Mesendoderm (in vitro differentiated cells): ENCODE measurements at regions not wholly inside any gene's neighbourhood (a gene's known extent, or its start where the extent isn't known, plus 50 kb on each side); places are given as distances from the start of the nearest gene placed in this dataset.

Experiments
- DNase-seq: peaks from one replicate; pipeline ENCODE4 v3.0.0; 2013
- H2AK5ac ChIP-seq: 2 replicates; pipeline ENCODE4 v1.6.1; 2013; ENCODE audit warnings: low read length, inconsistent platforms
- H2BK120ac ChIP-seq: 2 replicates; pipeline ENCODE4 v1.6.1; 2013; ENCODE audit warnings: low read depth, mild to moderate bottlenecking, low read length, moderate library complexity, mixed read lengths
- H2BK15ac ChIP-seq: replicated peaks from 2 replicates; pipeline ENCODE4 v1.6.1; 2013; ENCODE audit warnings: low read depth, mild to moderate bottlenecking, moderate library complexity
- H2BK5ac ChIP-seq: 2 replicates; pipeline ENCODE4 v1.6.1; 2013; ENCODE audit warnings: low read length, inconsistent platforms
- H3K18ac ChIP-seq: 2 replicates; pipeline ENCODE4 v1.6.1; 2013; ENCODE audit warnings: mild to moderate bottlenecking, low read length, mixed read lengths
- H3K23ac ChIP-seq: one replicate; pipeline ENCODE4 v1.6.1; 2013; ENCODE audit warnings: low read length
- H3K27ac ChIP-seq: 2 replicates; pipeline ENCODE4 v1.5.1; 2013; ENCODE audit warnings: low read depth, mild to moderate bottlenecking, inconsistent platforms, low read length, moderate library complexity
- H3K27me3 ChIP-seq: 2 replicates; pipeline ENCODE4 v1.6.1; 2013; ENCODE audit warnings: low read length, control low read depth, mild to moderate bottlenecking, inconsistent platforms; ENCODE audit not compliant: insufficient read depth, poor library complexity
- H3K36me3 ChIP-seq: 2 replicates; pipeline ENCODE4 v1.6.1; 2013; ENCODE audit warnings: low read length, inconsistent platforms; ENCODE audit not compliant: control insufficient read depth, insufficient read depth
- H3K4ac ChIP-seq: one replicate; pipeline ENCODE4 v1.6.1; 2013; ENCODE audit warnings: low read depth, mild to moderate bottlenecking, low read length, moderate library complexity
- H3K4me1 ChIP-seq: 2 replicates; pipeline ENCODE4 v1.6.1; 2013; ENCODE audit warnings: low read depth, low read length, inconsistent platforms; ENCODE audit not compliant: control insufficient read depth
- H3K4me2 ChIP-seq: 2 replicates; pipeline ENCODE4 v1.6.1; 2013; ENCODE audit warnings: low read length
- H3K4me3 ChIP-seq: 2 replicates; pipeline ENCODE4 v1.5.1; 2013; ENCODE audit warnings: mild to moderate bottlenecking, low read length
- H3K56ac ChIP-seq: one replicate; pipeline ENCODE4 v1.6.1; 2013; ENCODE audit warnings: low read length
- H3K79me1 ChIP-seq: 2 replicates; pipeline ENCODE4 v1.6.1; 2013; ENCODE audit warnings: low read length, inconsistent platforms
- H3K79me2 ChIP-seq: 2 replicates; pipeline ENCODE4 v1.6.1; 2013; ENCODE audit warnings: mild to moderate bottlenecking, low read length; ENCODE audit not compliant: control insufficient read depth, insufficient read depth
- H3K9ac ChIP-seq: 2 replicates; pipeline ENCODE4 v1.6.1; 2013; ENCODE audit warnings: low read length, inconsistent platforms
- H4K5ac ChIP-seq: one replicate; pipeline ENCODE4 v1.6.1; 2013; ENCODE audit warnings: low read length
- H4K8ac ChIP-seq: one replicate; pipeline ENCODE4 v1.6.1; 2013; ENCODE audit warnings: low read depth, mild to moderate bottlenecking, control low read depth, low read length, moderate library complexity
- WGBS: extraction: QIAGEN DNeasy Blood & Tissue Kit; methylation state at CpG from one replicate; pipeline ENCODE4 v1.1.7; 2013; ENCODE audit warnings: low lambda C conversion rate, missing lambda C conversion rate; ENCODE audit not compliant: insufficient coverage; ENCODE audit errors: extremely low coverage; 5-methylcytosine and 5-hydroxymethylcytosine counted together

GRCh38 chr20:16806886-16807285 is 58.7 kb downstream of the OTOR start:
- no CpG with 5 or more reads among the region's 7 CpGs for WGBS

GRCh38 chr20:16808796-16809195 is 60.6 kb downstream of the OTOR start:
- Histone ChIP-seq H3K27ac (no peak overlapping the region), H2BK5ac (no peak overlapping the region), H2BK15ac (no peak overlapping the region), H3K4me1 (peaks cover 3% of the 10 kb centered on the region), H3K4me2 (no peak overlapping the region), H3K9ac (no peak overlapping the region), H3K36me3 (no peaks in the 10 kb centered on the region), H3K79me2 (no peaks in the 10 kb centered on the region), H3K56ac (no peak overlapping the region), H3K79me1 (no peaks in the 10 kb centered on the region), H3K23ac (no peak overlapping the region), H3K4ac (no peak overlapping the region), H3K4me3 (no peak overlapping the region), H4K5ac (no peak overlapping the region), H4K8ac (no peak overlapping the region), H3K18ac (no peak overlapping the region), H3K27me3 (no peaks in the 10 kb centered on the region), H2AK5ac (no peak overlapping the region), H2BK120ac (no peak overlapping the region)
- no peak for DNase-seq
- WGBS: no CpG with 5 or more reads among the region's 4 CpGs

More at GRCh38 chr20:16806886-16807285, 58.7 kb downstream of the OTOR start:
- peaks cover 3% of the 10 kb centered on the region for H3K4me1 ChIP-seq
- no peak overlapping the region for H2BK120ac ChIP-seq
- H3K79me2 ChIP-seq: no peaks in the 10 kb centered on the region
- no peak overlapping the region for H3K18ac ChIP-seq
- DNase-seq: peak; percentile 29
- H3K56ac ChIP-seq: peak overlapping the region; percentile 15
- no peaks in the 10 kb centered on the region for H3K27me3 ChIP-seq
- H3K4me3 ChIP-seq: no peak overlapping the region
- no peak overlapping the region for H3K4ac ChIP-seq
- H4K5ac ChIP-seq: no peak overlapping the region
- H3K79me1 ChIP-seq: no peaks in the 10 kb centered on the region
- H3K23ac ChIP-seq: no peak overlapping the region
- H3K27ac ChIP-seq: no peak overlapping the region
- no peak overlapping the region for H2BK5ac ChIP-seq
- H4K8ac ChIP-seq: no peak overlapping the region
- H3K36me3 ChIP-seq: no peaks in the 10 kb centered on the region
- H2AK5ac ChIP-seq: no peak overlapping the region
- H3K9ac ChIP-seq: no peak overlapping the region
- no peak overlapping the region for H3K4me2 ChIP-seq
- no peak overlapping the region for H2BK15ac ChIP-seq

- H3K79me1 ChIP-seq: no peaks in the 10 kb centered on the region
- no peaks in the 10 kb centered on the region for H3K36me3 ChIP-seq
- H3K79me2 ChIP-seq: no peaks in the 10 kb centered on the region
- H3K56ac ChIP-seq: no peak overlapping the region
- H3K27me3 ChIP-seq: no peaks in the 10 kb centered on the region
- no peak overlapping the region for H3K23ac ChIP-seq
- no peak overlapping the region for H2BK15ac ChIP-seq
- H3K4ac ChIP-seq: no peak overlapping the region
- WGBS: no CpG with 5 or more reads among the region's 3 CpGs
- no peak overlapping the region for H3K4me3 ChIP-seq
- DNase-seq: no peak
- H2AK5ac ChIP-seq: no peak overlapping the region
- H3K4me2 ChIP-seq: no peak overlapping the region
- no peak overlapping the region for H4K5ac ChIP-seq
- peaks cover under 1% of the 10 kb centered on the region for H3K4me1 ChIP-seq
- no peak overlapping the region for H3K27ac ChIP-seq
- H3K9ac ChIP-seq: no peak overlapping the region
- H4K8ac ChIP-seq: no peak overlapping the region
- H2BK120ac ChIP-seq: no peak overlapping the region
- H2BK5ac ChIP-seq: no peak overlapping the region
- no peak overlapping the region for H3K18ac ChIP-seq
Measured at GRCh38 chr20:16810216-16810615, 62.1 kb downstream of the OTOR start.

GRCh38 chr20:16816192-16816591 is 68.0 kb downstream of the OTOR start:
- DNase-seq: peak; percentile 39
- no CpG with 5 or more reads among the region's 3 CpGs for WGBS
- Histone ChIP-seq H3K9ac (no peak overlapping the region), H3K4me3 (no peak overlapping the region), H3K56ac (no peak overlapping the region), H3K4me1 (no peaks in the 10 kb centered on the region), H3K4ac (no peak overlapping the region), H3K79me2 (no peaks in the 10 kb centered on the region), H3K18ac (no peak overlapping the region), H4K5ac (no peak overlapping the region), H4K8ac (no peak overlapping the region), H3K27me3 (no peaks in the 10 kb centered on the region), H2BK15ac (no peak overlapping the region), H2BK120ac (no peak overlapping the region), H2AK5ac (no peak overlapping the region), H3K36me3 (no peaks in the 10 kb centered on the region), H3K23ac (no peak overlapping the region), H3K79me1 (no peaks in the 10 kb centered on the region), H2BK5ac (no peak overlapping the region), H3K4me2 (no peak overlapping the region), H3K27ac (no peak overlapping the region)

- Histone ChIP-seq H3K27ac (no peak overlapping the region), H3K79me2 (no peaks in the 10 kb centered on the region), H3K4ac (no peak overlapping the region), H3K18ac (no peak overlapping the region), H3K36me3 (no peaks in the 10 kb centered on the region), H3K4me3 (no peak overlapping the region), H2BK5ac (no peak overlapping the region), H3K9ac (no peak overlapping the region), H2BK15ac (no peak overlapping the region), H3K79me1 (no peaks in the 10 kb centered on the region), H3K23ac (no peak overlapping the region), H3K4me1 (no peaks in the 10 kb centered on the region), H4K5ac (no peak overlapping the region), H4K8ac (no peak overlapping the region), H2AK5ac (no peak overlapping the region), H2BK120ac (no peak overlapping the region), H3K56ac (no peak overlapping the region), H3K4me2 (no peak overlapping the region), H3K27me3 (no peaks in the 10 kb centered on the region)
- WGBS: no CpG with 5 or more reads among the region's 2 CpGs
- DNase-seq: no peak
Measured at GRCh38 chr20:16819483-16819882, 71.3 kb downstream of the OTOR start.
